ENCODE measurements at regions not wholly inside any gene's neighbourhood (a gene's known extent, or its start where the extent isn't known, plus 50 kb on each side); places are given as distances from the start of the nearest gene placed in this dataset.

DNA sequence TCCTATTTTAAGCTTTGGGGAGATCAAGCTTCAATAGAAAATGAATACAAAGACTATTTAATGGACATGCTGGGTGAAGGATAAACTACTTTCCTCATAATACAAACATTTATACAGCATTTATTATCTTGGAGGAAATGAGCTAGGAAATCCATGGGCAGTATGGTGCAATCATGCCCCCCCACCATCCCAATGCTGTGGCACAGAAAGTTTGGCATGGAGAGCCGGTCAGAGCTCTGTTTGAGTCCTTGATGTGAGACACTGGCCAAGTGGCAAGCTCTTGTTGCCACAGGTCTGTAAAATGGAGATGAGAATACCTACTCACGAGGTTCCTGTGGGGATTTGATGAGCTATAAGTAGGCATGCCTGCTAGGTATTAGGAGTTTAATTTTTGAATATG, 120.6 kb downstream of the MAB21L3 start:
- Histone ChIP-seq H3K4me2 (no peak overlapping the region), H3K27ac (no peak overlapping the region), H3K4me1 (no peaks in the 10 kb centered on the region), H3K9me3 (no peaks in the 10 kb centered on the region), H3K4me3 (no peak overlapping the region)
- POLR2A ChIA-PET = no interaction called here
- 7% methylated on average over 2 of the region's 2 CpGs for WGBS (ENCODE audit: missing lambda C conversion rate)
- ATAC-seq (no peak), FAIRE-seq (no peak), DNase-seq (ENCODE audit: low read depth in 1 of 2, low spot score in 1 of 2) (no peak)
- TF ChIP-seq, protein P1, sequence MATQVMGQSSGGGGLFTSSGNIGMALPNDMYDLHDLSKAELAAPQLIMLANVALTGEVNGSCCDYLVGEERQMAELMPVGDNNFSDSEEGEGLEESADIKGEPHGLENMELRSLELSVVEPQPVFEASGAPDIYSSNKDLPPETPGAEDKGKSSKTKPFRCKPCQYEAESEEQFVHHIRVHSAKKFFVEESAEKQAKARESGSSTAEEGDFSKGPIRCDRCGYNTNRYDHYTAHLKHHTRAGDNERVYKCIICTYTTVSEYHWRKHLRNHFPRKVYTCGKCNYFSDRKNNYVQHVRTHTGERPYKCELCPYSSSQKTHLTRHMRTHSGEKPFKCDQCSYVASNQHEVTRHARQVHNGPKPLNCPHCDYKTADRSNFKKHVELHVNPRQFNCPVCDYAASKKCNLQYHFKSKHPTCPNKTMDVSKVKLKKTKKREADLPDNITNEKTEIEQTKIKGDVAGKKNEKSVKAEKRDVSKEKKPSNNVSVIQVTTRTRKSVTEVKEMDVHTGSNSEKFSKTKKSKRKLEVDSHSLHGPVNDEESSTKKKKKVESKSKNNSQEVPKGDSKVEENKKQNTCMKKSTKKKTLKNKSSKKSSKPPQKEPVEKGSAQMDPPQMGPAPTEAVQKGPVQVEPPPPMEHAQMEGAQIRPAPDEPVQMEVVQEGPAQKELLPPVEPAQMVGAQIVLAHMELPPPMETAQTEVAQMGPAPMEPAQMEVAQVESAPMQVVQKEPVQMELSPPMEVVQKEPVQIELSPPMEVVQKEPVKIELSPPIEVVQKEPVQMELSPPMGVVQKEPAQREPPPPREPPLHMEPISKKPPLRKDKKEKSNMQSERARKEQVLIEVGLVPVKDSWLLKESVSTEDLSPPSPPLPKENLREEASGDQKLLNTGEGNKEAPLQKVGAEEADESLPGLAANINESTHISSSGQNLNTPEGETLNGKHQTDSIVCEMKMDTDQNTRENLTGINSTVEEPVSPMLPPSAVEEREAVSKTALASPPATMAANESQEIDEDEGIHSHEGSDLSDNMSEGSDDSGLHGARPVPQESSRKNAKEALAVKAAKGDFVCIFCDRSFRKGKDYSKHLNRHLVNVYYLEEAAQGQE (IDR thresholded peaks at IDR 0.05) = no peak
- no peak for TF ChIP-seq RARB (CRISPR knock-in tag; IDR thresholded peaks at IDR 0.05)
- no peak for TF ChIP-seq HOXB13 (CRISPR knock-in tag; IDR thresholded peaks at IDR 0.05; ENCODE audit: low read depth)
- TF ChIP-seq PBX3 (IDR thresholded peaks at IDR 0.05) = no peak
- no peak for TF ChIP-seq MYC (IDR thresholded peaks at IDR 0.05; ENCODE audit: borderline replicate concordance, low read length)
- no peak for TF ChIP-seq MAZ (IDR thresholded peaks at IDR 0.05; ENCODE audit: borderline replicate concordance, low read depth, low read length)
- TF ChIP-seq BHLHE40 (IDR thresholded peaks at IDR 0.05; ENCODE audit: low read depth, low read length) = no peak
- no peak for TF ChIP-seq TFCP2L1 (CRISPR knock-in tag; IDR thresholded peaks at IDR 0.05)
- TF ChIP-seq, protein P2, sequence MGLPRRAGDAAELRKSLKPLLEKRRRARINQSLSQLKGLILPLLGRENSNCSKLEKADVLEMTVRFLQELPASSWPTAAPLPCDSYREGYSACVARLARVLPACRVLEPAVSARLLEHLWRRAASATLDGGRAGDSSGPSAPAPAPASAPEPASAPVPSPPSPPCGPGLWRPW (IDR thresholded peaks at IDR 0.05) = no peak
- TF ChIP-seq HEYL (CRISPR knock-in tag; IDR thresholded peaks at IDR 0.05) = no peak
- TF ChIP-seq ZNF302 (CRISPR knock-in tag; IDR thresholded peaks at IDR 0.05) = no peak
- no peak for TF ChIP-seq ZSCAN20 (CRISPR knock-in tag; IDR thresholded peaks at IDR 0.05)
- no peak for TF ChIP-seq ZFP36 (IDR thresholded peaks at IDR 0.05; ENCODE audit: borderline replicate concordance, partially characterized antibody)
- TF ChIP-seq CHD2 (IDR thresholded peaks at IDR 0.05; ENCODE audit: low read length, partially characterized antibody) = no peak
- CTCF ChIA-PET = interaction anchor here (1.1 kb wide), 1 partner anchor 254 kb away, joined by 4 read pairs; no protein-coding TSS in a partner anchor

DNA sequence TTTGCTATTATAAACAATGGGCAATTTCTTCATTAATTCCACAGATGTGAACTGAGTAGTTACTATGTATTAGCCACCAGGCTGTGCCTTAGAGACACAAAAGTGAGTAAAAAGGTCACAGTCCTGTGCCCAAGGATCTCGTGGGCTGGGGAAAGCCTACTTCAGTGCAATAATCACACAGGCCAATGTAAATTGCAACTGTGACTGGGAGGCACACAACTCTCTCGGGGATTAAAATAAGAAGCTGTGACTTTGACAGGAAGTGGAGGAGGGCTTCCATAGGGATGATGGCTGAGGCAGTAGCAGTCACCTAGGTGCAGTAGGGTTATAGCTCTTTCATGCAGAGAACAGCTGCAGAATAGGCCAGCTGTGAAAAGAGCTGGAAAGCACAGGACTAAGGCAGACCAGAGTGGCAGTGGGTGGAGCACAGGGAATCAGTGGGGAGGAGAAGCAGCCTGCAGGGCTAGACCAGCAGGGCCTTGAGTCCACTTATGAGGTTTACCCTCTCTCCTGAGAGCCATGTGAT, 121.9 kb downstream of the MAB21L3 start:
- TF ChIP-seq, protein P3, sequence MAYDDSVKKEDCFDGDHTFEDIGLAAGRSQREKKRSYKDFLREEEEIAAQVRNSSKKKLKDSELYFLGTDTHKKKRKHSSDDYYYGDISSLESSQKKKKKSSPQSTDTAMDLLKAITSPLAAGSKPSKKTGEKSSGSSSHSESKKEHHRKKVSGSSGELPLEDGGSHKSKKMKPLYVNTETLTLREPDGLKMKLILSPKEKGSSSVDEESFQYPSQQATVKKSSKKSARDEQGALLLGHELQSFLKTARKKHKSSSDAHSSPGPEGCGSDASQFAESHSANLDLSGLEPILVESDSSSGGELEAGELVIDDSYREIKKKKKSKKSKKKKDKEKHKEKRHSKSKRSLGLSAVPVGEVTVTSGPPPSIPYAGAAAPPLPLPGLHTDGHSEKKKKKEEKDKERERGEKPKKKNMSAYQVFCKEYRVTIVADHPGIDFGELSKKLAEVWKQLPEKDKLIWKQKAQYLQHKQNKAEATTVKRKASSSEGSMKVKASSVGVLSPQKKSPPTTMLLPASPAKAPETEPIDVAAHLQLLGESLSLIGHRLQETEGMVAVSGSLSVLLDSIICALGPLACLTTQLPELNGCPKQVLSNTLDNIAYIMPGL (CRISPR knock-in tag; IDR thresholded peaks at IDR 0.05; ENCODE audit: borderline replicate concordance) = no peak
- TF ChIP-seq ESRRA (IDR thresholded peaks at IDR 0.05; ENCODE audit: borderline replicate concordance, low read length) (no peak), NFE2L2 (conservative IDR thresholded peaks at IDR 0.05; ENCODE audit: low read length) (no peak), HDAC2 (IDR thresholded peaks at IDR 0.05) (no peak), MAFK (IDR thresholded peaks at IDR 0.05; ENCODE audit: partially characterized antibody) (no peak), POLR2AphosphoS2 (conservative IDR thresholded peaks at IDR 0.05; ENCODE audit: low read length) (no peak), EHMT2 (IDR thresholded peaks at IDR 0.05; ENCODE audit: low read depth) (no peak), HOXB13 (CRISPR knock-in tag; IDR thresholded peaks at IDR 0.05; ENCODE audit: low read depth) (no peak), JUNB (IDR thresholded peaks at IDR 0.05) (no peak), NPAS2 (CRISPR knock-in tag; IDR thresholded peaks at IDR 0.05; ENCODE audit: borderline replicate concordance) (no peak), CHD2 (IDR thresholded peaks at IDR 0.05; ENCODE audit: low read length, partially characterized antibody) (no peak), FOXS1 (CRISPR knock-in tag; IDR thresholded peaks at IDR 0.05) (no peak), ZFP36 (IDR thresholded peaks at IDR 0.05; ENCODE audit: borderline replicate concordance, partially characterized antibody) (no peak), HEYL (CRISPR knock-in tag; IDR thresholded peaks at IDR 0.05) (no peak), RAD21 (conservative IDR thresholded peaks at IDR 0.05 in 1 of 2, IDR thresholded peaks at IDR 0.05 in 1 of 2) (no peak), SREBF2 (IDR thresholded peaks at IDR 0.05) (no peak), CBX2 (IDR thresholded peaks at IDR 0.05; ENCODE audit: borderline replicate concordance, low read depth) (no peak)
- Histone ChIP-seq H3K4me2 (no peak overlapping the region), H3K9me3 (no peaks in the 10 kb centered on the region), H3K27ac (no peak overlapping the region), H3K4me1 (no peaks in the 10 kb centered on the region), H3K4me3 (no peak overlapping the region)
- POLR2A ChIA-PET = no interaction called here
- 4% methylated on average over 2 of the region's 2 CpGs for WGBS (ENCODE audit: missing lambda C conversion rate)
- DNase-seq (ENCODE audit: low read depth in 1 of 2, low spot score in 1 of 2) = no peak
- FAIRE-seq = no peak
- CTCF ChIA-PET = no interaction called here
- ATAC-seq = no peak
